Ascending aorta (tissue), 2 donors: ENCODE measurements at regions not wholly inside any gene's neighbourhood (a gene's known extent, or its start where the extent isn't known, plus 50 kb on each side); places are given as distances from the start of the nearest gene placed in this dataset.

Source experiments
- DNase-seq, 2 donors: peaks; one replicate each; pipeline ENCODE4 v3.0.0-alpha.2; 2019; ENCODE audit warnings: low spot score in 2 of 2
- H3K27ac ChIP-seq, 2 donors: fragments of 200-600 bp; sonication (generic); one replicate each; pipeline ENCODE4 v1.5.1; 2016 to 2017; ENCODE audit warnings: mild to moderate bottlenecking in 1 of 2
- H3K27me3 ChIP-seq: fragments of 200-600 bp; sonication (generic); one replicate; pipeline ENCODE4 v1.5.1; 2017
- H3K36me3 ChIP-seq, 2 donors: fragments of 200-600 bp; sonication (generic); one replicate each; pipeline ENCODE4 v1.5.1; 2016
- H3K4me1 ChIP-seq, 2 donors: fragments of 200-600 bp; sonication (generic); one replicate each; pipeline ENCODE4 v1.5.1; 2016 to 2017; ENCODE audit warnings: mild to moderate bottlenecking in 1 of 2
- H3K4me3 ChIP-seq, 2 donors: fragments of 200-600 bp; sonication (generic); one replicate each; pipeline ENCODE4 v1.5.1; 2016 to 2017; ENCODE audit warnings: mild to moderate bottlenecking in 1 of 2
- H3K9me3 ChIP-seq, 2 donors: fragments of 200-600 bp; sonication (generic); one replicate each; pipeline ENCODE4 v1.5.1; 2016
- CTCF ChIP-seq, 3 experiments: fragments of 200-600 bp in 2 of 3; fragments of 450-650 bp in 1 of 3; sonication (generic) in 2 of 3; IDR thresholded peaks; one replicate each; pipeline ENCODE4 v1.5.1; 2016 to 2019; ENCODE audit warnings: antibody characterized with exemption in 3 of 3, mild to moderate bottlenecking in 1 of 3, moderate library complexity in 1 of 3
- intact Hi-C: fragments of 100-400 bp; cut with DNase I; formaldehyde crosslinking; loops from one replicate; pipeline ENCODE4 v1.15.1; 2023

GRCh38 chr21:14707511-14708020 lies 161.5 kb upstream of the SAMSN1 start:
- Histone ChIP-seq H3K9me3 (no peaks in the 10 kb centered on the region), H3K36me3 (no peaks in the 10 kb centered on the region), H3K4me1 (no peaks in the 10 kb centered on the region), H3K27me3 (no peaks in the 10 kb centered on the region), H3K4me3 (no peak overlapping the region), H3K27ac (no peak overlapping the region)
- DNase-seq: no peak
- intact Hi-C loops: no loop called here
- TF ChIP-seq CTCF (IDR thresholded peaks at IDR 0.05): no peak

GRCh38 chr21:14706712-14707510 lies 160.8 kb upstream of the SAMSN1 start:
- no peak overlapping the region for H3K27ac ChIP-seq
- no peaks in the 10 kb centered on the region for H3K36me3 ChIP-seq
- no peak overlapping the region for H3K4me3 ChIP-seq
- no peak for TF ChIP-seq CTCF (IDR thresholded peaks at IDR 0.05)
- intact Hi-C loops: no loop called here
- H3K4me1 ChIP-seq: no peaks in the 10 kb centered on the region
- no peaks in the 10 kb centered on the region for H3K27me3 ChIP-seq
- DNase-seq: no peak
- no peaks in the 10 kb centered on the region for H3K9me3 ChIP-seq

GRCh38 chr21:14699433-14700407 lies 153.6 kb upstream of the SAMSN1 start:
- no peaks in the 10 kb centered on the region for H3K9me3 ChIP-seq
- no peak overlapping the region for H3K27ac ChIP-seq
- intact Hi-C loops: no loop called here
- no peak overlapping the region for H3K4me3 ChIP-seq
- DNase-seq: no peak
- H3K27me3 ChIP-seq: no peaks in the 10 kb centered on the region
- no peak for TF ChIP-seq CTCF (IDR thresholded peaks at IDR 0.05)
- H3K36me3 ChIP-seq: no peaks in the 10 kb centered on the region
- H3K4me1 ChIP-seq: no peaks in the 10 kb centered on the region

GRCh38 chr21:14697769-14698168 lies 151.7 kb upstream of the SAMSN1 start:
- no peak overlapping the region for H3K27ac ChIP-seq
- no peaks in the 10 kb centered on the region for H3K27me3 ChIP-seq
- TF ChIP-seq CTCF (IDR thresholded peaks at IDR 0.05): no peak
- no peak overlapping the region for H3K4me3 ChIP-seq
- H3K9me3 ChIP-seq: no peaks in the 10 kb centered on the region
- intact Hi-C loops: no loop called here
- DNase-seq: no peak
- no peaks in the 10 kb centered on the region for H3K36me3 ChIP-seq
- no peaks in the 10 kb centered on the region for H3K4me1 ChIP-seq

DNA sequence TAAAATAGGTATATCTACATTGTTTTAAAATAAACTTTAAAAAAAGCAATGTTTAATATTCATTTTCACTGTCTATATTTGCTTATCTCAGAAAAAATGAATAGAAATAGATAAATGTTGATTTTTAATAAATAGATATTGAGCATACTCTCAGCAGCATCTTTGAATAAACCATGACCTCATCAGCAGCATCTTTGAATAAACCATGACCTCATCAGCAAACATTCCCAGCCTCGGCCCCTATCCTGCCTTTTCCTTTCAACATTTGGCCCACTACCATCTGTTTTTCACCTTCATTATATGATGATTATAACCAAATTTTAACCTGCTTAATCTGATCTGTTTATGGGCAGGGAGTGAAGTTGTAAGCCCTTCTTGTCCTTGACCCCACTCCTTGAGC lies 148.7 kb upstream of the SAMSN1 start:
- no peak for DNase-seq
- no peak overlapping the region for H3K27ac ChIP-seq
- H3K9me3 ChIP-seq: no peaks in the 10 kb centered on the region
- no peaks in the 10 kb centered on the region for H3K36me3 ChIP-seq
- H3K4me3 ChIP-seq: no peak overlapping the region
- H3K4me1 ChIP-seq: no peaks in the 10 kb centered on the region
- H3K27me3 ChIP-seq: no peaks in the 10 kb centered on the region
- TF ChIP-seq CTCF (IDR thresholded peaks at IDR 0.05): no peak
- intact Hi-C loops: no loop called here
